ENCODE measurements at regions not wholly inside any gene's neighbourhood (a gene's known extent, or its start where the extent isn't known, plus 50 kb on each side); places are given as distances from the start of the nearest gene placed in this dataset.

DNA sequence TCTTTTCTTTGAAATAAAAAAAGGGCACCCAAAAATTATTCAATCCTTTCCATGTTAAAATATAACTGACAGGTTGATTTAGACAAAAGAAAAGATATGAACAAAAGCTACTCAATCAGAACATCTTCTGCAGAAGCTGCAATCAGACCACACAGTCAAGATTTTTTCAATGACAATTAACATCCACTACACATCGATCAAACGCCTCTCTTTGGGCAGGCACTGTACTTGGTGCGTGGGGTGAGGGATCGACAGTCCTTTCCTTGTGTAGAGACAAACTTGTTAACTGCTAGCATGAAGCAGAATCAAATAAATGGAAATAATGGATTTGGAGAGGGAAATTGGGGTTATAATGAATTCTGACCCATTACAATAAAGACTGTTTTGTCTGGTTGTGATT lies 71.2 kb upstream of the SESN3 start:
- H3K27me3 ChIP-seq (replicated peaks; ENCODE audit: insufficient read depth, low read depth, low read length, poor library complexity), result no peaks in the 10 kb centered on the region
- H3K4me1 ChIP-seq (ENCODE audit: insufficient read depth, low read length, poor library complexity, severe bottlenecking), result no peaks in the 10 kb centered on the region
- no peak overlapping the region for H3K4me3 ChIP-seq (ENCODE audit: low read depth, low read length, poor library complexity, severe bottlenecking)
- BruUV-seq (replicated peaks), result no TSS peak
- intact Hi-C loops (cut with micrococcal nuclease; ENCODE audit: unreplicated experiment), result no loop called here
- no peaks in the 10 kb centered on the region for H3K36me3 ChIP-seq (ENCODE audit: insufficient read depth, low read length, poor library complexity, severe bottlenecking)
- DNase-seq (ENCODE audit: low spot score), result no peak
- H3K27ac ChIP-seq (ENCODE audit: low read depth, low read length, poor library complexity, severe bottlenecking), result no peak overlapping the region
- no peak for TF ChIP-seq EZH2 (IDR thresholded peaks at IDR 0.05; ENCODE audit: borderline replicate concordance, low read depth, low read length, poor library complexity, severe bottlenecking)
- TF ChIP-seq, protein P1, sequence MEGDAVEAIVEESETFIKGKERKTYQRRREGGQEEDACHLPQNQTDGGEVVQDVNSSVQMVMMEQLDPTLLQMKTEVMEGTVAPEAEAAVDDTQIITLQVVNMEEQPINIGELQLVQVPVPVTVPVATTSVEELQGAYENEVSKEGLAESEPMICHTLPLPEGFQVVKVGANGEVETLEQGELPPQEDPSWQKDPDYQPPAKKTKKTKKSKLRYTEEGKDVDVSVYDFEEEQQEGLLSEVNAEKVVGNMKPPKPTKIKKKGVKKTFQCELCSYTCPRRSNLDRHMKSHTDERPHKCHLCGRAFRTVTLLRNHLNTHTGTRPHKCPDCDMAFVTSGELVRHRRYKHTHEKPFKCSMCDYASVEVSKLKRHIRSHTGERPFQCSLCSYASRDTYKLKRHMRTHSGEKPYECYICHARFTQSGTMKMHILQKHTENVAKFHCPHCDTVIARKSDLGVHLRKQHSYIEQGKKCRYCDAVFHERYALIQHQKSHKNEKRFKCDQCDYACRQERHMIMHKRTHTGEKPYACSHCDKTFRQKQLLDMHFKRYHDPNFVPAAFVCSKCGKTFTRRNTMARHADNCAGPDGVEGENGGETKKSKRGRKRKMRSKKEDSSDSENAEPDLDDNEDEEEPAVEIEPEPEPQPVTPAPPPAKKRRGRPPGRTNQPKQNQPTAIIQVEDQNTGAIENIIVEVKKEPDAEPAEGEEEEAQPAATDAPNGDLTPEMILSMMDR (conservative IDR thresholded peaks at IDR 0.05; ENCODE audit: low read depth, low read length), result no peak
- POLR2A ChIA-PET (ENCODE audit: low non-redundant PET), result no interaction called here
- CTCF ChIA-PET, result no interaction called here
- H3K9me3 ChIP-seq (ENCODE audit: low read depth, low read length, poor library complexity, severe bottlenecking), result no peaks in the 10 kb centered on the region

DNA sequence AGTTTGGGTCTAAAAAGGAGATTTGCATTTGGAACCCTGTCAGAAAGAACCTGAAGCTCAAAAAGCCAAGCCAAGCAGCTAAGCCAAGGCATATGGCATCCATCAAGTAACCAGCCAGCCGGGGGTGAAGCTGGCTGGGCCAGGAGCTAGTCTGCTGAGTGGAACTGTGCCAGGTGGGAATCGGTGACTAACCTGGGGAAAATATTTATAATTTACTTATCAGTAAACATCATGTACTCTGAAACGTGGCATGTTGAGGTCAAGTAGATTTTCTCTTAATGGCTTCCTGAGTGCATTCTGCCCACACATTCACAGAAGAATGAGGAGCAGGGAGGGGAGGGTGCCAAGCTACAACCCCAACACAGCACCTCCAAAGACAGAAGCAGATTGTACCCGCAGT lies 70.5 kb upstream of the SESN3 start:
- DNase-seq (ENCODE audit: low spot score), result no peak
- no TSS peak for BruUV-seq (replicated peaks)
- H3K36me3 ChIP-seq (ENCODE audit: insufficient read depth, low read length, poor library complexity, severe bottlenecking), result no peaks in the 10 kb centered on the region
- H3K27me3 ChIP-seq (replicated peaks; ENCODE audit: insufficient read depth, low read depth, low read length, poor library complexity), result no peaks in the 10 kb centered on the region
- TF ChIP-seq, protein P1 (conservative IDR thresholded peaks at IDR 0.05; ENCODE audit: low read depth, low read length), result no peak
- TF ChIP-seq EZH2 (IDR thresholded peaks at IDR 0.05; ENCODE audit: borderline replicate concordance, low read depth, low read length, poor library complexity, severe bottlenecking), result no peak
- ChIA-PET POLR2A (ENCODE audit: low non-redundant PET) (no interaction called here), CTCF (interaction anchor here (0.5 kb wide), 1 partner anchor 146 kb away, joined by 4 read pairs; no protein-coding TSS in a partner anchor)
- no peaks in the 10 kb centered on the region for H3K9me3 ChIP-seq (ENCODE audit: low read depth, low read length, poor library complexity, severe bottlenecking)
- H3K4me1 ChIP-seq (ENCODE audit: insufficient read depth, low read length, poor library complexity, severe bottlenecking), result no peaks in the 10 kb centered on the region
- no peak overlapping the region for H3K4me3 ChIP-seq (ENCODE audit: low read depth, low read length, poor library complexity, severe bottlenecking)
- intact Hi-C loops (cut with micrococcal nuclease; ENCODE audit: unreplicated experiment), result no loop called here
- H3K27ac ChIP-seq (ENCODE audit: low read depth, low read length, poor library complexity, severe bottlenecking), result no peak overlapping the region

DNA sequence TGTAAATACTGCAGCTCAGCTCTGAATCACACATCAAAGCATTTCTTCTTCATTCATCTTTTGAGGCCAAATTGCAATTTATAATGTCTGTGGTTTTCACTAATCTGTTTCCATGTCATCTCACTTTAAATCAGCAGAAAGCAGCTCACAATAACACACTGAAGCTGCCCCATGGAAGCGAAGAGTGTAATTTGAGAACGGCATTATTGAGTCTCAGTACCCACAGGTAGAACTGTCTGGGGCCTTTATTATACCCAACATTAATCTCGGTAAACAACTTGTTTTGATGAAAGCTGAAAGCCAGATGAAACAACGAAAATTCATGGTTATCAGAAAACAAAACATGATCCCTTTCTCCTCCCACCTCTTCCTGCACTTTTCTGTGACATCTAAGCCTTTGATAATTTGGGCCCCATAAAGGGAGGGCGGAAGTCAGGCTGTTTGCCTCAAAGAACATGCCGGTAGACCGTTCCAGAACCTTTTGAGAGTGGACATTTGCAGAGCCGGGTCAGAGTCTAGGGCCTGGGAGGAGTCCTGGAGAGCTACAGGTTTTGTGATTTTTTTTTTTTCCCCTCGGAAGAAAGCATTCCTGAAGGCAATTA lies 68.2 kb upstream of the SESN3 start:
- no peak overlapping the region for H3K4me3 ChIP-seq (ENCODE audit: low read depth, low read length, poor library complexity, severe bottlenecking)
- POLR2A ChIA-PET (ENCODE audit: low non-redundant PET), result no interaction called here
- no peaks in the 10 kb centered on the region for H3K27me3 ChIP-seq (replicated peaks; ENCODE audit: insufficient read depth, low read depth, low read length, poor library complexity)
- no peak overlapping the region for H3K27ac ChIP-seq (ENCODE audit: low read depth, low read length, poor library complexity, severe bottlenecking)
- no peaks in the 10 kb centered on the region for H3K9me3 ChIP-seq (ENCODE audit: low read depth, low read length, poor library complexity, severe bottlenecking)
- H3K36me3 ChIP-seq (ENCODE audit: insufficient read depth, low read length, poor library complexity, severe bottlenecking), result no peaks in the 10 kb centered on the region
- no peak for DNase-seq (ENCODE audit: low spot score)
- CTCF ChIA-PET, result no interaction called here
- H3K4me1 ChIP-seq (ENCODE audit: insufficient read depth, low read length, poor library complexity, severe bottlenecking), result no peaks in the 10 kb centered on the region
- intact Hi-C loops (cut with micrococcal nuclease; ENCODE audit: unreplicated experiment), result no loop called here
- TF ChIP-seq, protein P1 (conservative IDR thresholded peaks at IDR 0.05; ENCODE audit: low read depth, low read length), result no peak
- no peak for TF ChIP-seq EZH2 (IDR thresholded peaks at IDR 0.05; ENCODE audit: borderline replicate concordance, low read depth, low read length, poor library complexity, severe bottlenecking)
- no TSS peak for BruUV-seq (replicated peaks)

All from A673 (cell line).